ENCODE measurements at regions not wholly inside any gene's neighbourhood (a gene's known extent, or its start where the extent isn't known, plus 50 kb on each side); places are given as distances from the start of the nearest gene placed in this dataset.

DNA sequence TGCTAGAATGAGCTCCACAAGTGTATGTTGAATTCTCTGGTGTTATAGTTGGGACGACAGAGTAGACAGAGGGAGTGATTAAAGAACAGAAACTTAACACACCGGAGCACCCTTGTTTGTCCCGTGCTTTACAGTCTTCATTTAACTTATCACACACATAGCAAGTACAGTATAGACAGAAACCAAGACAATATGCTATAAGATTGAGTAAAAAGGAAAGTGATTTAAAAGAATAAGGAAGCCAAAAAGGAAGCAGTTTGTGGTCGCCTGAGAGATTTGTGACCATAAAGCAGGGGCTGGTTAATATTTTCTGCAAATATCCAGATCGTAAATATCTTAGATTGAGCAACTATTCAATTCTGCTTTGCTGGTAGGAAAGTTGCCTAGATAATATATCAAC lies 1128.4 kb downstream of the TSN start (continued):
- TF ChIP-seq, protein P1, sequence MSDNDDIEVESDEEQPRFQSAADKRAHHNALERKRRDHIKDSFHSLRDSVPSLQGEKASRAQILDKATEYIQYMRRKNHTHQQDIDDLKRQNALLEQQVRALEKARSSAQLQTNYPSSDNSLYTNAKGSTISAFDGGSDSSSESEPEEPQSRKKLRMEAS (IDR thresholded peaks at IDR 0.05), result no peak
- TF ChIP-seq TEAD4 (IDR thresholded peaks at IDR 0.05; ENCODE audit: low read depth, low read length), result no peak
